Type B pancreatic cell (in vitro differentiated cells): ENCODE measurements at regions not wholly inside any gene's neighbourhood (a gene's known extent, or its start where the extent isn't known, plus 50 kb on each side); places are given as distances from the start of the nearest gene placed in this dataset.

Source experiments
- DNase-seq: peaks from one replicate; pipeline ENCODE4 v3.0.0; 2021; ENCODE audit warnings: mixed read lengths; ENCODE audit not compliant: unreplicated experiment; ENCODE audit errors: extremely low spot score
- H3K27ac Mint-ChIP-seq: 2 replicates; pipeline ENCODE4 v1.8.0; 2021; ENCODE audit warnings: mild to moderate bottlenecking, mixed read lengths
- H3K27me3 Mint-ChIP-seq: 2 replicates; pipeline ENCODE4 v1.8.0; 2021; ENCODE audit warnings: mixed read lengths
- H3K36me3 Mint-ChIP-seq: 2 replicates; pipeline ENCODE4 v1.8.0; 2021; ENCODE audit warnings: mixed read lengths
- H3K4me1 Mint-ChIP-seq: one replicate; pipeline ENCODE4 v1.8.0; 2021; ENCODE audit warnings: mixed read lengths; ENCODE audit not compliant: unreplicated experiment
- H3K4me3 Mint-ChIP-seq: 2 replicates; pipeline ENCODE4 v1.8.0; 2021; ENCODE audit warnings: mild to moderate bottlenecking, mixed read lengths
- H3K9me3 Mint-ChIP-seq: 2 replicates; pipeline ENCODE4 v1.8.0; 2021; ENCODE audit warnings: mixed read lengths
- TF ChIP-seq, protein P1 (sequence below): fragments of 200-600 bp; sonication (generic); conservative IDR thresholded peaks from 2 replicates; pipeline ENCODE4 v1.5.0; 2021; ENCODE audit warnings: antibody characterized with exemption, mild to moderate bottlenecking

DNA sequence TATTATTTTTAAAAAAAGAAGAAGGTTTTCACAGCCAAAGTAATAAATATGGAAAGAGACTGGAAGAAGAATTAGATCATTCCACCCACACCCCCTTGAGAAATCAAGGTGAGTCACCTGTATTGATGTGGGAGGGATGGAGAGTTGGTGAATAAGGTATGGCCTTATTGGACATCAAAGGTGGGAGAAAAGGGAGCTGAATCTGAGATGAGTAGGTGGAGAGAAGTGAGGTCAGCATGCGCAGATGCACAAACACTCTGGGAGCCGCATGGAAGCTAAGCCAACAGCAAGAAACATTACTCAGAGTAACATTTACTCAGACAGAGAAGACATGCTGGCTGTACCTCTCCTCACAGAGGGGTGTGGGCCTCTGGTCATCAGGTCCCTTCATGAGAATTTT is 113.1 kb upstream of the FOXG1 start:
- TF ChIP-seq, protein P1, sequence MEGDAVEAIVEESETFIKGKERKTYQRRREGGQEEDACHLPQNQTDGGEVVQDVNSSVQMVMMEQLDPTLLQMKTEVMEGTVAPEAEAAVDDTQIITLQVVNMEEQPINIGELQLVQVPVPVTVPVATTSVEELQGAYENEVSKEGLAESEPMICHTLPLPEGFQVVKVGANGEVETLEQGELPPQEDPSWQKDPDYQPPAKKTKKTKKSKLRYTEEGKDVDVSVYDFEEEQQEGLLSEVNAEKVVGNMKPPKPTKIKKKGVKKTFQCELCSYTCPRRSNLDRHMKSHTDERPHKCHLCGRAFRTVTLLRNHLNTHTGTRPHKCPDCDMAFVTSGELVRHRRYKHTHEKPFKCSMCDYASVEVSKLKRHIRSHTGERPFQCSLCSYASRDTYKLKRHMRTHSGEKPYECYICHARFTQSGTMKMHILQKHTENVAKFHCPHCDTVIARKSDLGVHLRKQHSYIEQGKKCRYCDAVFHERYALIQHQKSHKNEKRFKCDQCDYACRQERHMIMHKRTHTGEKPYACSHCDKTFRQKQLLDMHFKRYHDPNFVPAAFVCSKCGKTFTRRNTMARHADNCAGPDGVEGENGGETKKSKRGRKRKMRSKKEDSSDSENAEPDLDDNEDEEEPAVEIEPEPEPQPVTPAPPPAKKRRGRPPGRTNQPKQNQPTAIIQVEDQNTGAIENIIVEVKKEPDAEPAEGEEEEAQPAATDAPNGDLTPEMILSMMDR = no peak
- no peak overlapping the region for H3K27ac Mint-ChIP-seq
- H3K4me3 Mint-ChIP-seq = no peak overlapping the region
- peaks cover 8% of the 10 kb centered on the region for H3K4me1 Mint-ChIP-seq
- no peaks in the 10 kb centered on the region for H3K9me3 Mint-ChIP-seq
- no peaks in the 10 kb centered on the region for H3K27me3 Mint-ChIP-seq
- no peak for DNase-seq
- H3K36me3 Mint-ChIP-seq = no peaks in the 10 kb centered on the region

DNA sequence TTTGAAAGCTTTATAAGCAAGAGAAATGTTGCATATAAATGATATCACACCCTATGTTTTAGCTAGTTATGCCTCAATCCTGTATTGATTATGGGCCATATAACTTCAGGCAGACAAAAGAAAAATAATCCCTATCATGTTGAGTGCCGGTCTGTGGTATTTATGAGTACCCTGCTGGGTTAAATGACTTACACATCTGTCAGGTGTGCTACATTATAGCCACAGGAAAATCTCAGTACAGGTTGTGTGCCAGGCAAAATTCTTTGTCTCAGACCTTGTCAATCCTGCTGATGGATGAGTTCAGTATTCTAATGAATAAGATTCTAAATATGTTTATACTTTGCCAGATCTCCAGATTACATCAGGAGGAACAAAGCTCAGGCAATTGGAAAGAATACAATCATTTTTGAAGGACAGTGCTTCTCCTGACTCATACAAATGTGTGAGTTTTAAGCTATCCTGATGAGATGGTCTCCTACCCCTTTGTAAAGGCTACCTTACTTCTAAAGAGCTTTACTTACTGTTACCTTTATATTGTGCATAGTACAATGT is 109.8 kb upstream of the FOXG1 start:
- Mint-ChIP-seq H3K27ac (no peak overlapping the region), H3K4me3 (no peak overlapping the region), H3K27me3 (no peaks in the 10 kb centered on the region), H3K9me3 (no peaks in the 10 kb centered on the region), H3K36me3 (no peaks in the 10 kb centered on the region), H3K4me1 (peaks cover 8% of the 10 kb centered on the region)
- DNase-seq = no peak
- TF ChIP-seq, protein P1 = no peak

DNA sequence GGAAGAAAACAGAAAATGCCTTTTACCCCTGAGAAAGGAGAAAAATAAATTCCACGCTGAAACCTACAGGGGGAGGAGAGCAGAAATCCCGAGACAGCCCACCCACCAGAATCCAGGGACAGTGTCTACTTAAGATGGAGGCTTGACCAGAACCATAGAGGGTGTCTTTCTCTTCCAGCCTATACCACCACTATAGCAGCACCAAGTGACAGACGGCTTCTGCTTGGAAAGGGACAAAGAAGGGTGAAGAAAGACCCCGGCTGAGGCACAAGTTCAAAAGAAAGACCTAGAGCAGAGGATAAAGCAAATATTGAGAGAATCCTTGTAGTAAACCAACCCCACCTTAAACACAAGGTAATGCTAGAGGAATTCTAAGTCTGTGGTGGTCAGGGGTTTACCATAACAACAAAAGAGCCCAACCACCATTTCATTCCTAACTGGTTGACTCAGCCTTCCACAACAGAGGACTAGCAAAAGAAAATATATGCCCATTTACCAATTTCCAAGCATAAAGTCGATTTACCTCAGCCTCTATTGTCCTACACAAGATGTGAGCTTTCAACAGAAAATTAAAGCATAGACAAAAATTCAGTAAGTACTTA is 105.3 kb upstream of the FOXG1 start:
- H3K36me3 Mint-ChIP-seq = no peaks in the 10 kb centered on the region
- no peaks in the 10 kb centered on the region for H3K27me3 Mint-ChIP-seq
- H3K4me1 Mint-ChIP-seq = no peaks in the 10 kb centered on the region
- TF ChIP-seq, protein P1 = no peak
- no peak overlapping the region for H3K4me3 Mint-ChIP-seq
- DNase-seq = no peak
- no peaks in the 10 kb centered on the region for H3K9me3 Mint-ChIP-seq
- peak overlapping the region; percentile 64 for H3K27ac Mint-ChIP-seq

DNA sequence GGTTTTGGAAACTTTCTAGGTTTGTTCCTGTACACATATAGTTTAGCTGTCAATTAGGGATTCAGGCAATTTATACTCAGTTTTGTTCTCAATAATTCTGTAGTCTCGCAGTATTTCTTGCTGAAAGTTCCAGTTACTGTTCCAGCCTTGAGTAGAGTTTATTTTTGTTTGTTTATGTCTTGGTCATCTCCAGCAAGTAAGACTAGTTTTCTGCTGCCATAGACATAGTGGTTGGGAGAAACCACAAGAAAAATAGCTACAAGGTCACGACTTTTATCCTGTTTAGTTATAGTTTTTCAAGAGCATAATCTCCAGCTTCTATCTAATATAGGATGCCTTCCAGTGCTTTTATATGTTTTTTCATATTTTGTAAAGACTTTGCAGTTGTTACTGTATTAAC is 99.6 kb upstream of the FOXG1 start:
- TF ChIP-seq, protein P1 = no peak
- Mint-ChIP-seq H3K4me1 (no peaks in the 10 kb centered on the region), H3K9me3 (no peaks in the 10 kb centered on the region), H3K36me3 (no peaks in the 10 kb centered on the region), H3K4me3 (no peak overlapping the region), H3K27ac (no peak overlapping the region), H3K27me3 (no peaks in the 10 kb centered on the region)
- no peak for DNase-seq

DNA sequence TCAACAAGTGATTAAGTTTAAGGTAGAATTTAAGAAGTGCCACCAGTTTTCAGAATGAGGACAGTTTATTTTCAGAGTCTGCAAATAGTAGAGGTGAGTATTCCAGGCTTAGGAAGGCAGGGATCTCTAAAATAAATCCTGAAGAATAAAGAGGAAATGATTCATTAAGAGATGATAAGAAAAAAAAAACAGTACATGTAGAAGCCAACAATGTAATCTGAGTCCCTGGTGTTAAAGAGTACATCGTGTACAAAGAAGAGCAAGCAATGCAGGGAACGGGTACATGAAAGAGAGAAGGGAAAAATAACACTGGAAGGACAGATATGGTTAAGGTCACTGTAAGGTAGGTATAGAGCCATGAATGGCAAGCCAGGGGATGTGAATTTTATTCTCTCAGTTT is 95.2 kb upstream of the FOXG1 start:
- H3K27me3 Mint-ChIP-seq = no peaks in the 10 kb centered on the region
- no peaks in the 10 kb centered on the region for H3K4me1 Mint-ChIP-seq
- no peaks in the 10 kb centered on the region for H3K36me3 Mint-ChIP-seq
- no peak for DNase-seq
- TF ChIP-seq, protein P1 = no peak
- no peaks in the 10 kb centered on the region for H3K9me3 Mint-ChIP-seq
- H3K4me3 Mint-ChIP-seq = no peak overlapping the region
- no peak overlapping the region for H3K27ac Mint-ChIP-seq

DNA sequence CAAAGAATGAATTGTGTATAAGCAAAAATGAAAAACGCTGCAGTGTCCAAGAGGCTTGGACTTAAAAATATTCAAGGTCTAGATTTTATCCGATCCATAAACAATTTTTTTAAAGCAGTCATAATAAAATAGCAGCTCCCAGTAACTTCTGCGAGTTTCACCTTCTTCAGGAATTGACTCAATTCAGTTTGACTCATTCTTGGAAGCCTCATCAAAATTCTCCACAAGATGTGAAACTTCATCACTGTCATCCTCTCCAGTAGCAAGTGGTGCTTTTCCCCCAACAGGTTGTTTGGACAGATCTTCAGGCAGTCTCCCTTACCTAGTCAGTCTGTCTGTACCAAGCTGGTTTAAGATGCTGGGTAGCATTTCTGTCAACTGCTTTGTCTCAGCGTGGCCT is 93.5 kb upstream of the FOXG1 start:
- no peak for DNase-seq
- Mint-ChIP-seq H3K27me3 (no peaks in the 10 kb centered on the region), H3K36me3 (no peaks in the 10 kb centered on the region), H3K4me1 (no peaks in the 10 kb centered on the region), H3K27ac (no peak overlapping the region), H3K4me3 (no peak overlapping the region), H3K9me3 (no peaks in the 10 kb centered on the region)
- TF ChIP-seq, protein P1 = no peak
